ENCODE measurements at regions not wholly inside any gene's neighbourhood (a gene's known extent, or its start where the extent isn't known, plus 50 kb on each side); places are given as distances from the start of the nearest gene placed in this dataset.

DNA sequence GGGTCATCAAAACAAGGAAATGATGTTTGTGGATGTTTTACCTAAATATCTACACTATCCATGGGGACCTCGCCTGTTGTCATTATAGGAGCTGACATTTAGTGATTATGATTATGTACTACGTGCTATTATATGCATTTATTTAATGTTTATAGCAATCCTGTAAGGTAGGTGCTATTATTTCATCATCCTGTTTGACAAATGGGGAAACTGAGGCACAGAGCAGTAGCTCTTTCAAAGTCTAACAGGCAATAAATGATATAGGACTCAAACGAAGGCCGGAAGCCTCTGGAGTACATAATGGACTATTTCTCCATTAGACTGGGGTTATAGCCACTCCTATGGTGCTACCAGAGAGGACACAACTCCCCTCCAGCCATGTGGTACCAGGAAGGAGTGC, 60.6 kb upstream of the KDM7A start:
- no peak for TF ChIP-seq POLR2A (IDR thresholded peaks at IDR 0.05; ENCODE audit: low read depth, low read length)
- TF ChIP-seq POLR2AphosphoS5 (IDR thresholded peaks at IDR 0.05; ENCODE audit: low read depth, low read length) = no peak
- TF ChIP-seq TAF1 (IDR thresholded peaks at IDR 0.05; ENCODE audit: borderline replicate concordance, low read depth, low read length) = no peak
- no peak for FAIRE-seq
- DNase-seq (ENCODE audit: insufficient read length) = no peak

DNA sequence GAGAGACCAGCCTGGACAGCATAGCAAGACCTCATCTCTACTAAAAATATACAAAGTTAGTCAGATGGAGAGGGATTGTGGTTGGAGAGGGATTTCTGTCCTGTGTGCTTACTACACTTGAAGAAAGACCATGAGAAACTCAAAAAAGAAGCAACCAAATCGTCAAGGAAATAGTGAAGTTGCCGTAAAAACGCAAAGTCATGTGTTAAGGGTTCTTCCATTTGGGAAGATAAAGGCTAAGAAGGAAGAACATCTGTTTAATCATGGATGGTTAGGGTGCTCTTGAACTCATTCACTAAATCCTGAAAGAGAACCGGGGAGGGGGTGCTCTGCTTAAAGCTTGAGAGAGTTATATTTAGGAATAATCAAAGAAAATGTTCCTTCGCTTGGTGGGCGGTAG, 59.8 kb upstream of the KDM7A start:
- no peak for FAIRE-seq
- no peak for DNase-seq (ENCODE audit: insufficient read length)
- TF ChIP-seq POLR2A (IDR thresholded peaks at IDR 0.05; ENCODE audit: low read depth, low read length) (no peak), POLR2AphosphoS5 (IDR thresholded peaks at IDR 0.05; ENCODE audit: low read depth, low read length) (no peak), TAF1 (IDR thresholded peaks at IDR 0.05; ENCODE audit: borderline replicate concordance, low read depth, low read length) (no peak)

DNA sequence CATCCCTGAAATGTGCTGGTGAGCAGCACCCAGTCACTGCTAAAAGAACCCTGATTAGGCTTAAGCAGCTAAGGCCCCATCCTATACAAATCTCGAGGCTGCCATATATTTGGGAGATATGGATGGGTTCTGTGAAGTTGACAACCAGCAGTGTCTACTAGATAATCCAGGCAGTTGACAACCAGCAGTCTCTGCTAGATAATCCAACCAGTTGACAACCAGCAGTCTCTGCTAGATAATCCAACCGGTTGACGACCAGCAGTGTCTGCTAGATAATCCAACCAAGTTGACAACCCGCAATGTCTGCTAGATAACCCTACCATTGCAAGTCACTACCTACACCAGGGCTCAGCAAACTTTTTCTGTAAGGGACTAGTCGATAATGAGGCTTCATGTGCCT, 58.3 kb upstream of the KDM7A start:
- FAIRE-seq (no peak), DNase-seq (ENCODE audit: insufficient read length) (no peak)
- TF ChIP-seq POLR2AphosphoS5 (IDR thresholded peaks at IDR 0.05; ENCODE audit: low read depth, low read length) (no peak), TAF1 (IDR thresholded peaks at IDR 0.05; ENCODE audit: borderline replicate concordance, low read depth, low read length) (no peak), POLR2A (IDR thresholded peaks at IDR 0.05; ENCODE audit: low read depth, low read length) (no peak)

DNA sequence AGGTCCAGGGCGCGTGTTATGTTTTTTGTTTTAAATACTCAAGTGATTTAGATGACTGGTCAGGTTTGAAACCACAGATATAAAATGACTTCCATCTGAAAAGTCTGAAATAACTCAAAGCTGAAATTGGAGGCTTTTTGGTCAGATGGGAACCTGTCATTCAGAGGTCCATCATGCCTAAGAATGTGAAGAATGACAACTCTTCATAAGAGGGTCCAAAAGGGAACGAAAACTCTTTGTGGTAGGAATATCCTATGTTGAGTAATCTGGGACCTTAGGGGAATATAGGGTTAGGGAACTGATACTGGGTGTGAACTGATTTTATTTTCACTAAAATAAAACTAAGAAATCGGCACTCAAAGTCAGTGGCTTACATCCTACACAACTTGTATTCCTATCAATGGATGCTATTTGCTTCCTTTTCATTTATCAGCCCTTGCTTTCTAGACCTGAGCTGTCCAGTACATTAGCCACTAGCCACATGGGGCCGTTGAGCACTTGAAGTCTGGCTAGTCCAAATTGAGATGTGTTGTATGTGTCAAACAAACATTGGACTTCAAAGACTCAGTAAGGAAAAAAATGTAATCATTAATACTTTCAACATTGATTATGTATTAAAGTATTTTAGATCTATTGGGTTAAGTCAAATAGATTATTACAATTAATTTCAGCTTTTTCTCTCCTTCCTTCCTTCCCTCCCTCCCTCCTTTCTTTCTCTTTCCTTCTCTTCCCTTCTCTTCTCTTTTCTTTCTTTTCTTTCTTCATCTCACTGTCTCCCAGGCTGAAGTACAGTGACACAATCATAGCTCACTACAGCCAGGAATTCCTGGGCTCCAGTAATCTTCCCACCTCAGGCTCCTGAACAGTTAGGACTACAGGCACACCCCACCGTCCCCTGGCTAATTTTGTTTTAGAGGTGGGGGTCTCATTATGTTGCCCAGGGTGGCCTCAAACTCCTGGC, 56.5 kb upstream of the KDM7A start:
- DNase-seq (ENCODE audit: insufficient read length) (no peak), FAIRE-seq (peak; percentile 57)
- TF ChIP-seq TAF1 (IDR thresholded peaks at IDR 0.05; ENCODE audit: borderline replicate concordance, low read depth, low read length) (no peak), POLR2AphosphoS5 (IDR thresholded peaks at IDR 0.05; ENCODE audit: low read depth, low read length) (no peak), POLR2A (IDR thresholded peaks at IDR 0.05; ENCODE audit: low read depth, low read length) (no peak)

DNA sequence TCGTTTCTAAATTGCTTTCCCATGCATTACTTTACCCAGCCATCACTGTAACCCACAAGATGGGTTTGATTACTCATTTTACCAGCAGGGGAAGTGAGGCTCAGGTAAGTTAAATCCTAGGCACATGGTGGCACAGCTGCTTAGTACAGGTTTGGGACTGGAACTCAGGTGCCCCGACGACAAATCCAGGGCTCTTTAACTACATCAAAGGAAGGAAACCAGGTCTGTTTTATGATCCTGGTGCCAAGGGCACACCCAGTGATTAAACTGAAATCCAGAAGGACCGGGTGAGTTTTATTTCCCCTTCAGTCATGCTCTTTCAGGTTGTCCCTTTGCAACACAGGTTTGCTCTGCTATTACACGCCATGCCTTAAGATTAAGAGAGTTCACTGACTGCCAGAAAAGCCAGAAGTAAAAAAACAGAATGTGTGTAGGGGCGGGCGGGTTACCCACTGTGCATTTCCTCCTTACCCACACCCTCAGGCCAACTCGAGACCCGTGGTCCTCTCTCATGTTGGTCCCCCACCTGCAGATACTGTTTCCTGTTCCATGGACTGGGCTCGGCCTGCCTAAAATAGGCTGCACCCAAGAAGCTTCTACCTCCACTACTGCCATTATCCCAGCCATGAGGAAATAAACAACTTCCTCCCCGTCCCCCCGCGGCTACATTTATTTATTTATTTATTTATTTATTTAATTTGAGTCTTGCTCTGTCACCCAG, 55.1 kb upstream of the KDM7A start:
- no peak for DNase-seq (ENCODE audit: insufficient read length)
- TF ChIP-seq POLR2A (IDR thresholded peaks at IDR 0.05; ENCODE audit: low read depth, low read length) (no peak), TAF1 (IDR thresholded peaks at IDR 0.05; ENCODE audit: borderline replicate concordance, low read depth, low read length) (no peak), POLR2AphosphoS5 (IDR thresholded peaks at IDR 0.05; ENCODE audit: low read depth, low read length) (no peak)
- FAIRE-seq = peak; percentile 70

DNA sequence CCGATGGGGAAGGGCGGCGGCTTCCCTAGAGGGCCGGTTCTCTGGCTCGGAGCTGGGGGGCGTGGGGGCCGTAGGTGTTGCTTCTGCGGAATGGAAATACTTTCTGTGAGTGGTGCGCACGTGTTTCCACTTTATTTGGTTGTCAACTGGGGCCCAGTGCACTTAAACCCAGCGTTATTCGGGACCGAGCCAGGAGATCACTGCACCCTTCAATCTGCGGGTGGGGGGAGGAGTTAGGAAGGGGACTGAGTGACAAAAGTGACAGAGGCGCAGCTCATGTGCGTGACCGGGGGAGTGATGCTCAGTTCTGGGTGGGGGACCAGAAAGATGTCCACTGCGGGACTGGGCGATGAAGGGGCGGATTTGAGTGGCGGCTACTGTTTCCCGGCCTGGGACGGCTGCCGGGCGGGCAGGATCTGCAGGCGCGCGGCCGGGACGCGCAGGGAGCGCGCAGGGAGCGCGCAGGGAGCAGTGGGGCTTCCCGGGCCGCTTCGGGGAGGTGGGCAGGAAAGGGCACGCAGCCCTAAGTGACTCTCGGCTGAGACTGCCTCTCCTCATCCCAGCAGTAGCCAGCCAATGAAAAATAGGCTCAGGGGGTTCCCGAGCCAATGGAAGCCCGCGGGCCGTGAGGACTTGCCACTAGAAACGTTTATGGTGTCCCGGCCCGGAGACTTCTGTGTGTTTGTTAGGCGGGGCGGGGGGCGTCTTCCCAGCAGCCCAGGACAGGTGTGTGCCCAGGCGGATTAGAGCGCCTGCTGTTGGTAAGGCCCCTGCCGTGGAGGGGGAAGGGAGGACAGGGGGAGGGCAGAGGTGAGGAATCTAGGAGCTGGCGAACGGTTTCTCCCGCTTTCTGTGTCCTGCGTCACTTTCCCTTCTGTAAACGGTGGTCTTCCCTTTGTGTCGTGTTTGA, 54.3 kb upstream of the KDM7A start:
- DNase-seq (ENCODE audit: insufficient read length) = no peak
- FAIRE-seq = no peak

DNA sequence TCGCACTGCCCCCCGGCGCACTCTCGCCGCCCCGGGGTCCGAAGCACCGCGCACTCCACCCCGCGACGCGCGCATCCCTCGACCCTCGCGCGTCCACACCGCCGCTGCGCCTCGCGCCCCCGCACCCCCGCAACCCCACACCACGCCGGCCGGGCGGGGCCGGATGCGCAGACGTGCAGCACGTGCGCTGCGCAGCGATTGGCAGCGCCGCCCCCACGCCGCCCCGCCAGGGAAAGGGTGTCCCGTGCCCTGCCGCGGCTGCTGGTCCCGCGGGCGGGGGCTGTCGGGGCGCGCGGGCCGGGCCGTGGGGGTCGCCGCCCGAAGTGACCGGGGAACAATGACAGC, 53.7 kb upstream of the KDM7A start:
- FAIRE-seq (no peak), DNase-seq (ENCODE audit: insufficient read length) (no peak)
- TF ChIP-seq TAF1 (IDR thresholded peaks at IDR 0.05; ENCODE audit: borderline replicate concordance, low read depth, low read length) (no peak), POLR2A (IDR thresholded peaks at IDR 0.05; ENCODE audit: low read depth, low read length) (no peak), POLR2AphosphoS5 (IDR thresholded peaks at IDR 0.05; ENCODE audit: low read depth, low read length) (no peak)

More for the DNA sequence above, 54.3 kb upstream of the KDM7A start:
- TF ChIP-seq POLR2AphosphoS5 (IDR thresholded peaks at IDR 0.05; ENCODE audit: low read depth, low read length) = no peak
- TF ChIP-seq POLR2A (IDR thresholded peaks at IDR 0.05; ENCODE audit: low read depth, low read length) = no peak
- no peak for TF ChIP-seq TAF1 (IDR thresholded peaks at IDR 0.05; ENCODE audit: borderline replicate concordance, low read depth, low read length)

DNA sequence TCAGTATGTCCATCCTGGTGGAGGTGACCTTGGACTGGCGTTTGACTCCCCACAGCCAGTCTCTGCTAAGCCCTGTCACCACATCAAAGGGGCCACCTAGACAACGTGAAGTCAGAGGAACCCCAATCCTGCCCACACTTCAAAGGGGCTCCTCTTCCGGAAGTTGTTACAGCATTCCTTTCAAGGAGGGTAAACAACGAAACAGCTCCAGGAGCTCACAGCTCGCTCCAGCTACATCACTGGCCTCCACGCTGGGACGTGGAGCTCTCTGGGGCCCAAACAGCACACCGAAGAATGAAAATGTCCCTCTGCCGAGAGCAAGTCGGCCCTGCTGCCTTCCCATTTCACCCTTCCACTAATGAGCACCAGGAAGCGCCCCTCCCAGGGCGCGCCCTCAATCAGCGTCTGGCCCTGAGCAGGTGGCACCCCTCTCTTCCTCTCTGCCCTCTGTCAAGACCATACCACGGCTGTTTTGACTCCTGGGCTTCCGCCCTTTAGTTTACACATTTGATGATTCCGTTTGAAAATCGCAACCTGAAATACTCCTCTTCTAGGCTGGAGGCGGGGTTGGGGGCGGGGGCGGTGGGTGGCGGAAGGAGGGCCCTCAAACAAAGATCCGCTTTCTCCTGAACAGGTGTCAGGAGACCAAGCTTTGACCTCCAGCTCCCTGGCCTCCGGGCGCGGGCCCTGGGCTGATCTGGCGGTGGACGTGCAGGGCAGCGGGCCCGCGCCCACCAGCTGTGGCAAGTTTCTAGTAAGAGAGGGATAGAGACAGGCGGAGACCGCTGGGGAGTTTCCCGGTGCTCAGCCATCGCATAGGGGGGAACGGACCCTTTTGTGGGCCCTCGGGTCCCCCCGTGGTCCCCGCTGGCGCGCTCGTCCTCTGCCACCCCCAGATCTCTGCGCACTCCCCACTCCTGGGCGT, 53.1 kb upstream of the KDM7A start:
- no peak for TF ChIP-seq POLR2AphosphoS5 (IDR thresholded peaks at IDR 0.05; ENCODE audit: low read depth, low read length)
- no peak for TF ChIP-seq TAF1 (IDR thresholded peaks at IDR 0.05; ENCODE audit: borderline replicate concordance, low read depth, low read length)
- TF ChIP-seq POLR2A (IDR thresholded peaks at IDR 0.05; ENCODE audit: low read depth, low read length) = no peak
- FAIRE-seq (no peak), DNase-seq (ENCODE audit: insufficient read length) (no peak)

DNA sequence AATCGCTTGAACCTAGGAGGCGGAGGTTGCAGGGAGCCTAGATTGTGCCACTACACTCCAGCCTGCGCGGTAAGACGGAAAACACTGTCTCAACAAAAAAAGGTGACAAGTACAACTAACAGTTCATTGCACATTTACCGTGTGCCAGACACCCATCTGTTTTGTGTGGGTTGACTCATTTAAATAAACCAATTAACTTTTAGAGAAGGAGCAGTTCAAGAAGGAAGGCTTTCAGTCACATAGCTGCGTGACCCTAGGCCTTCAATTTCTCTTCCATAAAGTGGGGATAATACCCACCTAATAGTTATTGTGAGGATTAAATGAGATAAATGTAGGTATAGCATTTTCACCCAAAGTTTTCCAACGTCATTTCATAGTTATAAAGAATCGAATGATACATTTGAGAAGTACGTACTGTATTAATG, 52.3 kb upstream of the KDM7A start:
- FAIRE-seq = no peak
- TF ChIP-seq POLR2A (IDR thresholded peaks at IDR 0.05; ENCODE audit: low read depth, low read length) = no peak
- TF ChIP-seq TAF1 (IDR thresholded peaks at IDR 0.05; ENCODE audit: borderline replicate concordance, low read depth, low read length) = no peak
- DNase-seq (ENCODE audit: insufficient read length) = no peak
